T-helper 2 cell treated with Interferon-gamma antibody and Interleukin-4, amounts not matched to agents 100 ng/mL and 5 ng/mL, for 36 hours (primary cell): ENCODE measurements at regions not wholly inside any gene's neighbourhood (a gene's known extent, or its start where the extent isn't known, plus 50 kb on each side); places are given as distances from the start of the nearest gene placed in this dataset.

ENCODE experiments used
- intact Hi-C: fragments of 100-400 bp; cut with micrococcal nuclease; formaldehyde crosslinking; loops from one replicate; pipeline ENCODE4 v1.15.1; 2023

DNA sequence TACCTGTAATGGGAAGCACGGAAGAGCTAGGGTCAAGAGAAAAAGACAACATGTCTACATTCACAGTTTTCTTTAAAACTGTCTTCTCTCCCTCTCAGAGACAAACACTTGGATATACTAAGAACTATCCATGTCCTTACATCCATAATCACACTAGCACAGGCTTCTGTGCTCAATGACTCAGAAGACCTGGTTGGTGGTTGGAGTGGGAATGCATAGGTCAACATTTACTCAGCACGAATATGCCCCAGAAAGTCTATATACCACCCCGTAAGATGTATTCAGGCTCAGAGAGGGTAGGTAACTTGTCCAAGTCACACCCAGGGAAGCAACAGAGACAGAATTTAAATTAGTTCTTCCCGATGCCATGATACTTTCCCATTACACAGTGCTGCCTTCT is 891.1 kb downstream of the TUSC7 start:
- intact Hi-C loops = no loop called here

DNA sequence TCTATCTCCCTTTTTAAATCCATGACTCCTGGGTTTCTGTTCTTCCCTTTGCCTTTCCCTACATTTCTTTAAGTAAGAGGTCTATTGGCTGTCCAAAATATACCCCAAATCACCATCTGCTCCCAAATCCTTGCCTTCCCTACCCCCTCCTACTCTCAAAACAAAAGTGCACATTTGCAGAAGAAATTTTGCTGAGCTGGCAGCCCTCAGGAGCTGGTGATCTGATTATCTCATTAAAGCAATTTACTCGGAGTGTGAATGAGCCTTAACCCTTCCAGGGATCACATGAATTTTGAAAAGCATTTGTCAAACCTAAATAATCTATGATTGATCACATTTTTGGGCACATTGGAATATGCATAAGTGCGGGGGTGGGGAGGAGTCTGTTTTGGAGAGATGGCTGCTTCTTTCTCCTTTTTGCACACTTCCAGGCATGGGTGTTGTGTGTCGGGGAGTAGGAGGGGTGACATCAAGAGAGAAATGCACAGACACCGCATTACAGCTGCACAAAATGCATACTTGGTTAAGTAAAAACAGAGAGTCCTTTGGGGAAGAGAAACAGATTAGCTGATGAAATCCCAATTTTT is 892.6 kb downstream of the TUSC7 start:
- intact Hi-C loops = no loop called here

DNA sequence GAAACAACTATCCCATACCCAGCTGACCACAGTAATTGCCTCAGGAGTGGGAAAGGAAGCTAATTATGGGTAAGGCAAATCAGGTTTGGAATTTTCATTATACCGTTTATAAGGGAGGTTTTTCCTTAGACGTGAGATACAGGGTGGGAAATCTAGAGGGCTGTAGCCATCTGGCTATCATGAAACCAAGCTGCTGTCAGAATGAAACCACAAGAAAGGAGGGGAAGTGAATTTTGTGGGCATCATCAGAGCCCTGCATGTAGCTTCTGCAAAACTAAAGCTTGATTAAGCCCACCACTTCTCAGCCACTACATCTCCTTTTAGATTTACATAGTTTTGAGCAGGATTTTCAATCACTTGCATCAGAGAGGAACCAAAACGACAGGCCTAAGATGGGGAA is 893.5 kb downstream of the TUSC7 start:
- intact Hi-C loops = no loop called here

DNA sequence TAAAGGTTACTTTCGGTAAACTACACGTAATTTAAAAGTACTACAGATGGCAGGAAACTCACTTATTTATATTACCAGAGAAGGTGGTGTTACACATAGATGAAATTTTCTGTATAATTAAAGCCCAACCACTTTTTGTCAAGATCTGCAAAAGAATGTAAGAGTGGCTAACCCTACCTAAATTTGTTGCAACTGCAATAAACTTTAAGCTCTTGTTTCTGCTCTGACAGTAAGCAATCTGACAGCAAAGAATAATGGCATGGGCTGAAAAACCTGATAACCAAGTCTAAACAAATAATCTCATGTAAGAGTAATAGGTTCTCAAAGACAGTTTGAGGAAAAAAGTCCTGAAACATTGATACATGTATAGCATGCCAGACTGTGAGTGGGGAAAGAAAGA is 897.3 kb downstream of the TUSC7 start:
- intact Hi-C loops = no loop called here

DNA sequence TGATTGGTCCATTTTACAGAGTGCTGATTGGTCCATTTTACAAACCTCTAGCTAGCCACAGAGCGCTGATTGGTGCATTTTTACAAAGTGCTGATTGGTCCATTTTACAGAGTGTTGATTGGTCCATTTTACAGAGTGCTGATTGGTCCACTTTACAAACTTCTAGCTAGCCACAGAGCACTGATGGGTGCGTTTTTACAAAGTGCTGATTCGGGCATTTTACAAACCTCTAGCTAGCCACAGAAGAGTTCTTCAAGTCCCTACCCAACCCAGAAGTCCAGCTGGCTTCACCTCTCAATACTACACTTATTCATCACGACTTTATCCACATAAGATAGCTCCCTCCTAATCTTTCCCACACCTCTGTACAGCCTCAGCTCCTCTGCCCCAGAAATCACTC is 899.8 kb downstream of the TUSC7 start:
- intact Hi-C loops = no loop called here

DNA sequence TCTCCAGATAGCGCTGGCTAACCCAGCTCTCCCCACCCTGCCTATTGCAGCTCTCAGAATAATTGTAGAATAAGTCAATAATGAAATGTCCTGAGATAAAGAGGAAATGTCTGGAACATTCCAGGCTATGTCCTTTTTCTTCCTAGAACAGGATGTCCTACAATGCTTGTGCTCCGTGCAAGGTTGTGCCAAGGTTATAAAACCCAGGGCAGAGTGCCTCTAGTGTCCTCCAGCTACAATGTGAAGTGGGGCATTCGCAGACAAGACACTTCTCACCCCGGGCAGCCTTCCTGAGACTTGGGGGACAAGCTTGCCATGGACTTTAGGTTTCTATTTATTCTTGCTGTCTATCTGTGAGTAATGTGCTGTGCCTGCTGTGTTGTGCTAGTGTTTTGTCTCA is 900.6 kb downstream of the TUSC7 start:
- intact Hi-C loops = no loop called here

DNA sequence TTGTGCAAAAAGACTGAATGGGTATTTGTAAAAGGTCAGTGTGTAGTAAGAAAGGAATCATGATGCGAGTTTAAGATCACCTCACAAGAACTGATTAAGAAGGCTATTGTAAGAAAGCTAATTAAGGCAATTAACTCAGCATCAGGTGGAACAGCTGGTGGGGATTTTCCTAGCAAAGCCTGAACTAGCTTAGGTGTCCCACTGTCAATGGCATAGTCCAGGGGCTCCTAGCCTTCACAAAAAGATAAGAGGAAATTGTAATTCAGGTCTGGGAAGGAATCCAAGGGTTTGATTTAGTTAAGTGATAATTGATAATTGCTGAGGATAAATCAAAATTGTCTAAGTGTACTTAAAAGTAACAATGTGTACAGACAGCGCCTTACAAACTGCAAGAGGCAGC is 901.6 kb downstream of the TUSC7 start:
- intact Hi-C loops = no loop called here

DNA sequence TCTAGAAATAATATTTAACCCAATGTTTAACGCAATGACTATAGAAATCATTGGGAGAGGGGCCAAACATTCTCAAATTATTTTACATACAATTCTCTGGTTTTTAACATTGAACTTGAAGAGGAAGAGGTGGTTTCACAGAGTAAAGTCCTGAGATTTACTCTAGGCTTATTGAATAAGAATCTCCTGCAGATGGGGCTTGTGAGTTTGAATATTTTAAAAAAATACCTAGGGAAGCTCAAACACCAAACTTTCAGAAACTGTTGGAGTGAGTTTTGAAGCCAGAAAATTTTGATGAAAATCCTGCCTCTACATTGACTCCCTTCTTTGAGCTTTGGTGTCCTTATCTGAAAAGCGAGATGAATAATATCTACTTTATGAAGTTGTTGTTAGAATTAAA is 906.6 kb downstream of the TUSC7 start:
- intact Hi-C loops = no loop called here

DNA sequence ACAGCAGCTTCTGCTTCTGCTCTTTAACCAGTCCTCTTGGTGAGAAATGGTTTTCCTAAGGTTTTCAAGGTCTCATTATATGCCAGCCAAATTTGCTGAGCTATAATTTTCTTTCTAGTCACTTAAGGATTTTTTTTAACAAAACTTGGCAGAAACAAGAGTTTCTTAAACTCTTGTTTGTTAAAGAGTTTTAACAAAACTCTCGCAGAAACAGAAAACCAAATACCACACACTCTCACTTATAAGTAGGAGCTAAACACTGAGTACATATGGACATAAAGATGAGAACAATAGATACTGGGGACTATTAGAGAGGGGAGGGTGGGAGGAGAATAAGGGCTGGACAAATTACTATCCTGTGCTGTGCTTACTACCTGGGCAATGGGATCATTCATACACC is 908.3 kb downstream of the TUSC7 start:
- intact Hi-C loops = no loop called here

DNA sequence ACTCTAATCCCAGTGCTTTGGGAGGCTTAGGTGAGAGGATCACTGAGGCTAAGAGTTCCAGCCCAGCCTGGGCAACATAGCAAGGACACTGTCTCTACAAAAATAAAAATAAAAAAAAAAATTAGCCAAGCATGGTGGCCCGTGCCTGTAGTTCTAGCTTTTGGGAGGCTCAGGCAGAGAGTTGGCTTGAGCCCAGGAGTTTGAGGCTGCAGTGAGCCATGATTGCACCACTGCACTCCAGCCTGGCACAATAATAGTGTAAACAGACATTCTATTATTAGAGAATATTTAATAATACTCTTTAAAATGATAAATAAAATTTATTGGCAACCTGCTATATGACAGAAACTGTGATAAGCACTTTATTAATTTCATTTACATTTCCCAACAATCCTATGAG is 908.9 kb downstream of the TUSC7 start:
- intact Hi-C loops = no loop called here

DNA sequence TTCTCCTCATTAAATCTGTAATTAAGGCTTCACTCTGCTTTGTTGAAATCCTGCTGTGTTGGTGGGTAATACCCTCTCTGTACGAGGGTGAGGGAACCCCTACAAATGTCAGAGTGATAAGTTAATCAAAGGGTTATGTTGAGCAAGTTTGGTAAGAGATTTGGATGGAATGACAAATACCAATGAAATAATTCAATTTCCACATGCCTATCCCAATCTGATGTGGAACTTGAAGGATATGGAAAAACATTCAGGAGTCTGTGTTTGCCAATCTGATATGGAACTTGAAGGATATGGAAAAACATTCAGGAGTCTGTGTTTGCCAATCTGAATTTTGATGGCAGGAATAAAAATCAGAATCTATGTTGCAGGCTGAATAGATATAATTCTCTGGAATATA is 910.2 kb downstream of the TUSC7 start:
- intact Hi-C loops = no loop called here

DNA sequence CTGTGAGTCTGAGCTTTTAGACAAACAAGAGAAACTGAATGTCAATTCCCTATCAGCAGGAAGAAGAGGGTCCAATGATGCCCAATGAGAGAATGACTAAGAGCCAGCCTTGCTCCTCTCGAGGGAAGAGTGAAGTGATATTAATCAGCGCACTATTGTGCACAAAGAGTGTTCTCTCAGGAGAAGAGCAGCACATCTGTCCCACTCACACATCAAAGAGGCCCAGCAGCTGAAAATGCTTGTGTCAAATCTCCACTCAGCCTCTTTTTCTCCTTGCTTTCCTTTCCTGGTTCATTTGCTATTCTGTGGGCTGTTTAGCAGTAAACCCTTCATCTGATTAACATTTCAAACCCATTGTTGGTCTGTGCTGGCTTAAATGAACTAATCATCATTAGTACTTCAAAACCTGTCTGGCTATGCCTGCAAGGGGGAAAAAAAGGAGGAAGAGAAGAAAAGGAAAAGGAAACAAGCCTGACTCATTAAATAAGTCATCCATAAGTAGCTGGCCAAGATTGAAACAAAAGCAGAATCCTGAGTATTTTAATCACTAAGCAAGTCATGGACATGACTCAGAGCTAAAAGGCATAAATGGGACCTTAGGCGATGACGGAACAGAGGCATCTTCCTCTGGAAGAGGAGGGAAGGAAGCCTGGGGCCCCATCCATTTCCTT is 912.7 kb downstream of the TUSC7 start:
- intact Hi-C loops = no loop called here

DNA sequence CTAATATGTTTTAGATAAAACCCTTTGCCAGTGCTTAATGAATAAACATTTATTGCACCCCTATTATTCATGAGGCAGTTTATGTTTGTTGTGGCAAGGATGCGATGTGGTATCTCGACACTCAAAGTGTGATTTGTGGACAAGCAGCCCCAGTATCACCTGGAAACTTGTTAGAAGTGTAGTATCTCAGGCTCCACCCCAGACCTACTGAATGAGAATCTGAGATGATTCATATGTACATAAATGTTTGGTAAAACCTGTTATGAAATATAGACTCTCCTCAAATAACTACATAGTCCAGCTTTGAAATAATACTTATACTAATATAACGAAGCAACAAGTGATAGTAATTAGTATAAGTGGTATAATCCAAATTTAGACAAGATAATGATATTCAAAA is 914.8 kb downstream of the TUSC7 start:
- intact Hi-C loops = no loop called here

DNA sequence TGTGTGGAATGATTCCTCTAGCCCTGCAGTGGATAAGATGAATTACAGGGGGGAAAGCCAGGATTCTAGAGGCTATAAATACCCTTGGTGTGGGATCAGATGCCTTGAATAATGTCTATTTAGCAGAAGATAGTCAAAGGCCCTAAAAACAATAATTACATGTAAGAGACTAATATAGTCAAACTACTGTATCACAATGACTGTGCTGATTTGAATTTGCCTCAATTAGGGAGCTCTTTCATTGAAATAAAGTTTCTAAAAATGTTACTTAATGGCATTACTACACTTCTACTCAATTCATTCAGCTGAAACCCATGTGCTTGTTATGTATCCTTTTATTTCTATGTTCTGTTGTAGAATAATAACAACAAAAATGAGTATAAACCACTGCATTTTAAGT is 915.6 kb downstream of the TUSC7 start:
- intact Hi-C loops = no loop called here

DNA sequence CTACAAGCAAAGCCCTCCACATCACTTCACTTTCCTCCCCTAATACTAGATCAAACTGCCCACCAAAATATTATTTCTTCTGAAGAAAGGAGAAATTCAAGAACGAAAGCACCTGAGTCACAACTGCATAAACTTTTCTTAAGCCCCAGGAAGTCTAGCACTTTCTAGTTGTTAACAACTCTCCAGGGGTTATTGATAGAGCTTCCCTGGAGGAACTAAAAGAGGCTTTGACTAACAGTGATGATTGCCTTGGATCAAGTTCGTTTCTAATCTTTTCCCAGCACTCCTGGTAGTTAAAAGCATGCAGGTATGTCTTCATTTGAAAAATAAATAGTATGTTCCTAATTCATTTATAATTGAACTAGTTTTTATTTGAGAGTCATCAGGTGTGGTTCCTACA is 917.0 kb downstream of the TUSC7 start:
- intact Hi-C loops = no loop called here

DNA sequence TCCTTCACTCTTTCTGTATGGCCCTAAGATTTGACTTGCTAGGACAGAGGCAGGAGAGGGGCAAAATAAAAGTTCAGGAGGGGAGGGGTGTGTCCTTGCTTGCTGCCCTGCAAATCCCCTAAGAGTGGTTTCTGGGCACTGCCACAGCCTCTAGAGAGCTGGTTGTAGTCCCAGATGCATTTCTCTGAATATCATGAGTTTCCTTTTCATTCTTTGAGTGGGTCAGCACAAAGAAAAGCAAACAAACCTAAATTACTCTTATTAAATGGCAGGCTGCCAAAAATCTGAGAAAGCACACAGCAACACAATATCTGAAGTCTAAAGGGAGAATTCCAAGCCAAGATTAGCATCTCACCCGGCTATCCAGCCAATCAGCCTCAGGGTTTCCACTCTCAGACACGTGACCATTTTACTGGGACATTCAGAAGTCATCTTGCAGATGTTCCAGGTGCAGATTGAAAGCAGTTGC is 919.3 kb downstream of the TUSC7 start:
- intact Hi-C loops = no loop called here

DNA sequence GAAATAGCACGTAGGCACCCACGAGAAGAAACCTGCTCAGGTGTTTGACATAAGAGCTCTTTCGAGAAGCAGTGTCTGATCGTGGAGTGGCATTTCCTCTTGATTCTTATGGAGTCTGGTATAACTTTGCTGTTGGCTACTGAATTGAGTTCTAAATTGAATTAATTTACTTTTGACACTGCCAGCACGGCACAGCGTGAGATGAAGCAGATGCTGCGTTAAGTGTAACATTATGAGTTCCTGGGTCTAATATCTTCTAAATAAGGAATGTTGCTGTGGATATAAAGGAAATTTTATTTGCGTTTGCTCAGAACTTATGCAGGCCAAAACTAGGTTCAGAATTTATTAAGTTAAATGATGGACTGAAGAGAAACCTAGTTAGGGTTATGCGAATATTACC is 919.9 kb downstream of the TUSC7 start:
- intact Hi-C loops = no loop called here

DNA sequence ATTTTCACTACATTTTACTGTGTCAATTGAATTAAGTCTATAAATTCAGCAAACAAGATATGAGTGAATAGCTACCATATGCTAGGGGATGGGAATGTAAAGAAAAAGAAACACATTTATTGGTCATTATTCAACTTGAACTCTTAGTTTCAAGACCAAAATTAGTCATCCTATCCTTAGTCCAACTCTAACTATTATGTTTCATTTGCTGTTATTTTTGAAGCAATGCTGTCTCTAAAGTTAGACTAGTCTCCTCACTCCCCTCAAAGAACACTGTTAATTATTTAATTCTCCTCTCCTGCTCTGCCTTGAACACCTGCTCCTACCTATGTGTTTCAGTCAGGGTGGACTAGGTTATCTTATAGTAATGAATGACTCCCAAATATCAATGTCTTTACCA is 920.9 kb downstream of the TUSC7 start:
- intact Hi-C loops = no loop called here

DNA sequence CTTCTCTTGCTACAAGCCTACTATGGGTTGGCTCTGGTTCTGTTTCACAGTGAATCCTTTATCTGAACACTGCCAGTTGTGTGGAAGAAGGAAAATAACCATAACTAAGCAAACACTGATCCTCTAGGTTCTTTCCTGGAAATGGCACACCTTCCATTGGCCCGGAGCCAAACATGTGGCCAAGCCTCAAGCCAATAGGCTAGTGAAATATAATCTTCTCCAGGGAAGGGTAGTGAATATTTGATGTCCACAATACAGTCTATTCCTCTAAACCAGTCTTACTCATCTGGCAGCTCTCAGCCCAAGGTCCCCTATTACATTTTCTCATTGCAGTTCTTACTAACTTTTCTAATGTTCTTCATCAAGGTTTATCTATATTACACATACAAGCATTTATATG is 921.3 kb downstream of the TUSC7 start:
- intact Hi-C loops = no loop called here

DNA sequence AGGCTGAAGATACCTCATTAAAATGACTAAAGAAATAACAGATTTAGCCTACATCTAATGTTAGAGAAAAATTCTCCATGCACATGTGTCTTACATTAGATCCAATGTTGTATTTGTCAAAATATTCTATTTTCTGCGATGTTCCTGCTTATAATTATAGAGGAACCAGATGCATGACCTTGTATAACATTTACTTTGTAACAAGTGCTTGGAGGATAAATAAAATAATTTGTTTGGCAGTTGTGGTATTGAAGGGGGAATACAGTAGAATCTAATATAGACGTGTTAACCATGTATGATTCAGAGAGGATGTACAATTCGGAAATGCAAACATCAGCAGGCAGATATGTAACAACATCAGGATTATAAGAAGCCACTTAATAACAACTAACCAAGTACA is 922.2 kb downstream of the TUSC7 start:
- intact Hi-C loops = no loop called here

DNA sequence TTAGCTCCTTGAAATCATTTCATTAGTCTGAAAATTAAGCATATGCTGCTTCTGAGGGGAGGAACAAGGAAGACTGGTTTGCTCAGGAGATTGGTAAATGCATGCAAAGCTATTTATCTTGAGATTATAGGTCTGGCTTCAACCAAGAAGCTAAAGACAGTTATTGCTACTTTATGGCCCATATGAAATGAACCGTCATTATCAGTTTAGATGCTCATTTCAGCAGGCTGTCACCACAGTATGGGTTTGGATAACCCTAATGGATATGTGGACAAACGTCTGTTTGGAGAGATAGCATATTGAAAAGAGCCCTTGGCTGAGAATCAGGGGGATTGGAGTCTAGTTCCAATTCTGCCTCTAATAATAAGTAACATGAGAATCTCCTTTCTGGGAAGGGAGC is 922.6 kb downstream of the TUSC7 start:
- intact Hi-C loops = no loop called here

DNA sequence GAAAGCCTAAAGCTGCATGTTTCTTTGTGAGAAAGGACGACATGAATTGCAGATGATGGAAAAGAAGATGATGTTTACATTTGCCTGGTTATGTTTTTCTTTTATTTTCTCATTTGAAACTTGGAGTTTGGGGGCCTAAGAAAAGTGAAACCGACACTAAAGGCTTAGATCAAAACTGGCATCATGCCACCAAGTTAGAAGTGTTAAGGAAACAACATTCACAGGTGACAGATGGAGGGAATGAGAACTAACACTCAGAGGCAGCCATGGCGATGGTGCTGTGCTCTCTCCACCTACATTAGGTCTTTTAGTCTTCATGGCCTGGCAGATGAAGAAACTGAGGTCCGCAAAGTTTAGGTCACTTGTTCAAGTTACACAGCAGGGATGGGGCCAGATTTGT is 923.6 kb downstream of the TUSC7 start:
- intact Hi-C loops = no loop called here

DNA sequence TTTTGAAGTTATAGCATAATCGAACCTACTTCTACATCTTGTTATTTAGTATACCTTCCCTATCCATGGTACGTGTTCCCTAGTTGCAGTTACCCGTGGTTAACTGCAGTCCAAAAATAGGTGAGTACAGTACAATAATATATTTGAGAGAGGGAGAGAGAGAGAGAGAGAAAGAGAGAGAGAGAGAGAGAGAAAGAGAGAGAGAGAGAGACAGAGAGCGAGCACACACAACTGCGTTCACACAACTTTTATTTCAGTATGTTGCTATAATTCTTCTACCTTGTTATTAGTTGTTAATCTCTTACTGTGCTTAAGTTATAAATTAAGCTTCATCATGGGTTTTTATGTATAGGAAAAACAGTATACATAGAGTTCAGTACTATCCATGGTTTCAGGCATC is 928.1 kb downstream of the TUSC7 start:
- intact Hi-C loops = no loop called here

DNA sequence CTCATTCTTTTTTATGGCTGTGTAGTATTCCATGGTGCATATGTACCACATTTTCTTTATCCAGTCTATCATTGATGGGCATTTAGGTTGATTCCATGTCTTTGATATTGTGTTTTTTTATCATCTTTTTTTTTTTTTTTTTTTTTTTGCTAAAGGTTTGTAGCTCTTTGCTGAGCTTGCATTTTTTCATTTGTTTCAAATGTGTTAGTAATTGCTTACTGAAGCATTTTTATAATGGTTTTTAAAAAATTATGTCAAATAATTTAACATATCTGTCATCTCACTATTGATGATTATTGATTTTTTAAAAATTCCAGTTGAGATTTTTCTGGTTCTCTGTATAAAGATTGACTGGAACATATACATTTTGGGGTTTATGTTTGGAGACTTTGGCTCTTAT is 934.6 kb downstream of the TUSC7 start:
- intact Hi-C loops = no loop called here
